Suprapubic skin (tissue), 4 donors: ENCODE measurements at regions not wholly inside any gene's neighbourhood (a gene's known extent, or its start where the extent isn't known, plus 50 kb on each side); places are given as distances from the start of the nearest gene placed in this dataset.

Experiments
- DNase-seq, 2 donors: peaks; one replicate each; pipeline ENCODE4 v3.0.0-alpha.2; 2019; ENCODE audit warnings: low spot score in 2 of 2
- H3K27ac ChIP-seq: fragments of 200-600 bp; sonication (generic); one replicate; pipeline ENCODE4 v1.5.1; 2019
- H3K27me3 ChIP-seq: fragments of 200-600 bp; sonication (generic); one replicate; pipeline ENCODE4 v1.5.1; 2019
- H3K36me3 ChIP-seq: fragments of 200-600 bp; sonication (generic); one replicate; pipeline ENCODE4 v1.5.1; 2019
- H3K4me1 ChIP-seq: fragments of 200-600 bp; sonication (generic); one replicate; pipeline ENCODE4 v1.5.1; 2019
- H3K4me3 ChIP-seq: fragments of 200-600 bp; sonication (generic); one replicate; pipeline ENCODE4 v1.5.1; 2019; ENCODE audit warnings: mild to moderate bottlenecking
- H3K9me3 ChIP-seq: fragments of 200-600 bp; sonication (generic); one replicate; pipeline ENCODE4 v1.5.1; 2019
- CTCF ChIP-seq, 2 donors: fragments of 200-600 bp in 1 of 2; fragments of 450-650 bp in 1 of 2; sonication (generic) in 1 of 2; IDR thresholded peaks; one replicate each; pipeline ENCODE4 v1.5.1; 2016 to 2019; ENCODE audit warnings: antibody characterized with exemption in 2 of 2, mild to moderate bottlenecking in 1 of 2, moderate library complexity in 1 of 2
- EP300 ChIP-seq: sonication (generic); formaldehyde crosslinking; IDR thresholded peaks from one replicate; pipeline ENCODE4 v1.6.1; 2017; ENCODE audit warnings: antibody characterized with exemption
- POLR2A ChIP-seq, 2 donors: fragments of 450-650 bp; IDR thresholded peaks; one replicate each; pipeline ENCODE4 v1.6.1; 2017; ENCODE audit warnings: antibody characterized with exemption in 2 of 2, mild to moderate bottlenecking in 2 of 2, moderate library complexity in 2 of 2
- POLR2AphosphoS5 ChIP-seq, 3 donors: sonication (generic); formaldehyde crosslinking; IDR thresholded peaks; one replicate each; pipeline ENCODE4 v1.6.1; 2017; ENCODE audit warnings: antibody characterized with exemption in 3 of 3
- WGBS: methylation state at CpG from one replicate; pipeline ENCODE4 v1.1.5; 2018; 5-methylcytosine and 5-hydroxymethylcytosine counted together

- Histone ChIP-seq H3K27me3 (no peaks in the 10 kb centered on the region), H3K36me3 (no peaks in the 10 kb centered on the region), H3K4me1 (no peaks in the 10 kb centered on the region), H3K27ac (no peak overlapping the region), H3K9me3 (no peaks in the 10 kb centered on the region), H3K4me3 (no peak overlapping the region)
- no peak for TF ChIP-seq POLR2AphosphoS5 (IDR thresholded peaks at IDR 0.05)
- TF ChIP-seq POLR2A (IDR thresholded peaks at IDR 0.05) = no peak
- TF ChIP-seq EP300 = no peak
- TF ChIP-seq CTCF (IDR thresholded peaks at IDR 0.05) = no peak
- 70% methylated on average over 4 of the region's 4 CpGs for WGBS
- DNase-seq = no peak
These were observed 795.3 kb upstream of the CELF2 start for GRCh38 chr10:10222304-10222841.

GRCh38 chr10:10223131-10223530, 794.5 kb upstream of the CELF2 start:
- Histone ChIP-seq H3K4me3 (no peak overlapping the region), H3K27me3 (no peaks in the 10 kb centered on the region), H3K36me3 (no peaks in the 10 kb centered on the region), H3K9me3 (no peaks in the 10 kb centered on the region), H3K27ac (no peak overlapping the region), H3K4me1 (no peaks in the 10 kb centered on the region)
- no peak for DNase-seq
- WGBS = 88% methylated on average over 3 of the region's 3 CpGs
- TF ChIP-seq CTCF (IDR thresholded peaks at IDR 0.05) (no peak), EP300 (no peak), POLR2A (IDR thresholded peaks at IDR 0.05) (no peak), POLR2AphosphoS5 (IDR thresholded peaks at IDR 0.05) (no peak)

- no peaks in the 10 kb centered on the region for H3K27me3 ChIP-seq
- H3K4me3 ChIP-seq = no peak overlapping the region
- no peak overlapping the region for H3K27ac ChIP-seq
- 53% methylated on average over 4 of the region's 4 CpGs for WGBS
- no peaks in the 10 kb centered on the region for H3K9me3 ChIP-seq
- H3K4me1 ChIP-seq = no peaks in the 10 kb centered on the region
- H3K36me3 ChIP-seq = no peaks in the 10 kb centered on the region
- TF ChIP-seq EP300 (no peak), CTCF (IDR thresholded peaks at IDR 0.05) (no peak), POLR2AphosphoS5 (IDR thresholded peaks at IDR 0.05) (no peak), POLR2A (IDR thresholded peaks at IDR 0.05) (no peak)
- no peak for DNase-seq
These were observed 792.5 kb upstream of the CELF2 start for GRCh38 chr10:10225136-10225676.

DNA sequence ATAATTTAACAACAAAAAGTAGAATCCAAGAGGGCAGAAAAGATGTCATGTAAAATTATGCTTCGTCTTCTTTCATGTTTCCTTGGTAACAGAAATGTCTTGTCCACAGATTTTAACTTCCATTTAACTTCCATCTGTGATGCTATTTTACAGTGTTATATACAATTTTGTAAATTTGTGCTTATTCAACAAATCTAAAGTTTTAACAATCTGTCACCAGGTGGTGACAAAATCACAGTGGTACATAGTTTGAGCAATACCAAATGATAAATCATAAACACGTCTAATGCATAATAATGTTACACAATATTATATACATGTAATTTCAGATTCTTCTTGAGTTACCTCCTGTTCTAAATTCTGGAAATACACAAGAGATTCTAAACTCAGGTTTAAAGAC, 784.4 kb upstream of the CELF2 start:
- Histone ChIP-seq H3K27ac (no peak overlapping the region), H3K9me3 (no peaks in the 10 kb centered on the region), H3K27me3 (no peaks in the 10 kb centered on the region), H3K4me1 (no peaks in the 10 kb centered on the region), H3K36me3 (no peaks in the 10 kb centered on the region), H3K4me3 (no peak overlapping the region)
- no peak for TF ChIP-seq EP300
- no peak for TF ChIP-seq POLR2A (IDR thresholded peaks at IDR 0.05)
- TF ChIP-seq POLR2AphosphoS5 (IDR thresholded peaks at IDR 0.05) = no peak
- TF ChIP-seq CTCF (IDR thresholded peaks at IDR 0.05) = no peak
- DNase-seq = no peak
- WGBS = 42% methylated on average over 2 of the region's 2 CpGs

GRCh38 chr10:10235003-10235402, 782.7 kb upstream of the CELF2 start:
- Histone ChIP-seq H3K9me3 (peaks cover under 1% of the 10 kb centered on the region), H3K27me3 (no peaks in the 10 kb centered on the region), H3K36me3 (no peaks in the 10 kb centered on the region), H3K27ac (no peak overlapping the region), H3K4me1 (no peaks in the 10 kb centered on the region), H3K4me3 (no peak overlapping the region)
- TF ChIP-seq CTCF (IDR thresholded peaks at IDR 0.05) = no peak
- TF ChIP-seq POLR2A (IDR thresholded peaks at IDR 0.05) = no peak
- no peak for TF ChIP-seq POLR2AphosphoS5 (IDR thresholded peaks at IDR 0.05)
- no peak for TF ChIP-seq EP300
- WGBS = 64% methylated on average over 3 of the region's 3 CpGs
- no peak for DNase-seq
